H1 (cell line): ENCODE measurements at regions not wholly inside any gene's neighbourhood (a gene's known extent, or its start where the extent isn't known, plus 50 kb on each side); places are given as distances from the start of the nearest gene placed in this dataset.

Experiments
- CEBPB ChIP-seq: IDR thresholded peaks from 2 replicates; pipeline ENCODE4 v1.6.1; 2012; ENCODE audit warnings: low read depth, low read length
- CHD7 ChIP-seq: fragments of 300-600 bp; sonication (generic); IDR thresholded peaks from 2 replicates; pipeline ENCODE4 v1.7.1; 2012; ENCODE audit warnings: low read length, moderate library complexity, mild to moderate bottlenecking, inconsistent platforms; ENCODE audit not compliant: insufficient replicate concordance
- KDM4A ChIP-seq: IDR thresholded peaks from one replicate; pipeline ENCODE4 v1.7.1; 2012; ENCODE audit warnings: low read depth, mild to moderate bottlenecking, moderate library complexity, low read length, inconsistent platforms; ENCODE audit not compliant: severe bottlenecking
- PHF8 ChIP-seq: fragments of 200-600 bp; sonication (generic); conservative IDR thresholded peaks from 2 replicates; pipeline ENCODE4 v1.7.1; 2012; ENCODE audit warnings: low read depth, mild to moderate bottlenecking, inconsistent platforms, low read length, moderate library complexity
- POLR2AphosphoS5 ChIP-seq: IDR thresholded peaks from 2 replicates; pipeline ENCODE4 v1.6.1; 2011; ENCODE audit warnings: low read depth, low read length
- RNF2 ChIP-seq: fragments of 200-900, 300-1000 bp; sonication (generic); IDR thresholded peaks from 2 replicates; pipeline ENCODE4 v1.7.1; 2016; ENCODE audit warnings: borderline replicate concordance, low read depth, mild to moderate bottlenecking, antibody characterized with exemption, low read length; ENCODE audit not compliant: poor library complexity, severe bottlenecking; ENCODE audit errors: missing control alignments
- SRF ChIP-seq: IDR thresholded peaks from 2 replicates; pipeline ENCODE4 v1.6.1; 2011; ENCODE audit warnings: mild to moderate bottlenecking, low read depth, low read length, moderate library complexity

- TF ChIP-seq CEBPB (no peak), RNF2 (no peak), KDM4A (no peak), SRF (no peak), POLR2AphosphoS5 (no peak), CHD7 (no peak), PHF8 (no peak)
These were observed 136.4 kb upstream of the FAM9C start (continued) for GRCh38 chrX:13180807-13181206.
